HG02885 (cell line): ENCODE measurements at regions not wholly inside any gene's neighbourhood (a gene's known extent, or its start where the extent isn't known, plus 50 kb on each side); places are given as distances from the start of the nearest gene placed in this dataset.
"Not testable (repeated sequence)": the region's sequence is repeated elsewhere in the genome, so short reads cannot be mapped to it uniquely, and the experiment has no call there.

Source experiments
- ATAC-seq: cut with Tn5 transposase; IDR thresholded peaks from one replicate; pipeline ENCODE4 v1.9.1; 2021; ENCODE audit warnings: mild to moderate bottlenecking; ENCODE audit not compliant: unreplicated experiment, poor library complexity

DNA sequence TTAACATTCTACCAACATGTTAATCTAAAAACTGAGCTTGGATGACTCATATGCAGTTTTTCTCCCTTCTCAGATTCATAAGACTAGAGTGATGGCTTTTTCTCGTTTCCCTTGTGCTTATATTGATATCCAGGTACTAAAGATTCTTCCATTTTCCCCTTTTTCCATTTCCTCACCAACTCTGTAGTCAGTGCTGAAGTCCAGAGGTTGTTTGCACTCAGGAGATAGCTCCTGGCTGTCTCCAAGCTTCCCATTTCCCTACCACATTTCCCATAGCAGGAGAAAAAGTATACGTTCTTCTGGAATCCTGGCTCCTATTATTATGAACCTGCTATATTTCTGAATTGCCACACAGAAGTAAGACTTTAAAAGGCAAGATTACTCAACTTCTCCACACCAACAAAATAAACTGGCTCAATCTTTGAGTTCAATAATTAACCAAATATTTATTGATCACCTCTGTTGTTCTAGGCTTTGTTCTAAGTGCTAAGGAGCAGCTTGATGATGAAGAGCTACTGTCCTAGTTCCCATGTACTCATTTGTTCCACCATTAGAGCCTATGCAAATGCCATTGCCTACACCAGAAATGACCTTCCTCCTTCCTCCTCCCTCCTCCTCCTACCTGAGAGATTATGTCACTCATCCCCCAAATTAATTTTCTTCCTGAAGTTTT lies 454.4 kb upstream of the RPS6KA3 start:
- ATAC-seq: no peak

DNA sequence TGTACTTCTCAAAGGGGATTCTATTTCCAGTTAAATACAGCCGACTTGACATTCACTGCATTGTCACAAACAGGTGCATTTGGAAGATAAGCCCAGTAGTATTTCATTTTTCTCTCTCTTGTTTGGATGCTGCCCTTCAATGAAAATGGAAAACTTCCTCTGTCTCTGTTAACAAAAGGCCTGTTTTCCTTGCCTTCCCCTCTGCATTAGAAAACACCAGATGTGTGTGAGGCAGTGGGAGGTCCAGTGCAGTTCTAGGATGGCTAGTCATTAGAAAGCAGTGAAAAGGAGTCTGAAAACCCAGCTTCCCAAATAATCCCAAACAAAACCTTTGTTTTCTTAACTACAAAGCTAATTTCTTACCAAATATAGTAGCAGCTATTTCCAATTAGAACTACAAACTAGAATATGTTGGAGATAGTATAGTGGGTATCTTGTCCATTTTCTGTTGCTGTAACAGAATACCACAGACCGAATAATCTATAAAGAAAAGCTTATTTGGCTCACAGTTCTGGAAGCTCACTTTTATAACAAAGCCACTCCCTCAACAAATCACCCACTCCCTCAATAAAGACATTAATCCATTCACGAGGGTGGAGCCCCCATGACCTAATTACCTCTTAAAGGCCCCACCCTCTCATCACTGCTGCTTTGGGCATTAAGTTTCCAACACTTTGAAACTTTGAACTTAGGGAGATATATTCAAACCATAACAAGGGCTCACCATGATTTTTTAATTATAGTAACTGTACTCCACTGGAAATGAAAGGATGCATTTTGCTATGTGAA lies 452.1 kb upstream of the RPS6KA3 start:
- ATAC-seq: no peak

DNA sequence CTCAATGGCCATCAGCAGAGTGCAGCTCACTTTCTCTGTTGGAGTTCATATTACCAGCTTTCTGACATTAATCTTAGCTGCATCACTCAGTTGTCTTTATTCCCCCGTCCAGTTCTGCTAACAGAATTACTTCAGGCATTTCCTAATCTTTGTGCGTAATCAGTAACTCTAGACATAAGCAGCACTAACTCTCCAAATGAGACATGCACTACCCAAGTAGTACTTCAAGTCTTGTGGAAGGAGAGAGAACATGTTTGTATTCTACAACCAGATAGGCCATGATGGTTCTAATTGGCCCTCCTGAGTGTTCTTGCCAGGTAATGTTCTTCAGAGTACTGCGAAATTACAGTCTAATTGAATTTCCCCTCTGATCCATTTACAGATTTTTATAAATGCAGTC lies 448.5 kb upstream of the RPS6KA3 start:
- no peak for ATAC-seq

DNA sequence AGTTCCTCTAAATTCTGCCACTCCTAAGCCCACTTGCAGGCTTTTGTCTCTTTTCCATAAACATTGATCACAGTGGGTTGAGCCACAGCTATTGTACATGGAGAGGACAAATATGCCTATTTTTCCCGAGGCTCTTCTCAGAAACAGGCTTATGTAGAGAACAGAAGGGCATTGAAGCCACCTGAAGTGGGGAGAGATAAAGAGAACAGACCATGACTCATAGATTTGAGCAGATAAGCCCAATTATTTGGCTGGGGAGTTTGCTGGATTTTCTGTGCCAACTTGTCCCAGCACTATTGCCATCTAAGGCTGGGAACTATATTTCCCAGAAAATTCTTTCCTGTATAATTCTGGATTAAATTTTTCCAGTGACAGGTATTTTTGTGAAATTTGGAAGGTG lies 446.1 kb upstream of the RPS6KA3 start:
- no peak for ATAC-seq

DNA sequence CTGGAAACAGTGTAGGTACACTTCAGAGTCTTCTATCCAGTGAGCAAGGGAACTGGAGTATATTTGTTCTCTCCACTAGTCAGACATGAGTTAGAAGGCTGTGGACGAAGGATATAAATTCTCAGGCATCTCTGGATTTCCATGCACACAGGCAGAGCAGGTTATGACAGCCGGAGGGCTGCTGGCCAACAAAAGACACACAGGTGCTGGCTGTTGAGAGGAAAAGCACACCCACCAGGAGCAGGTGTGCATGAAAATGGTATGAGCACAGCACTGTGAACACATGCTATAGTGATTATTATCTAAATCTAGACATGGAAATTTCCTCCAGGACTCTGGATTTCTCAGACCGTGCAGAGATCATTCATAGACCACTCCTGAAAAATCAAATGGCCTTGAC lies 444.7 kb upstream of the RPS6KA3 start:
- ATAC-seq: no peak

DNA sequence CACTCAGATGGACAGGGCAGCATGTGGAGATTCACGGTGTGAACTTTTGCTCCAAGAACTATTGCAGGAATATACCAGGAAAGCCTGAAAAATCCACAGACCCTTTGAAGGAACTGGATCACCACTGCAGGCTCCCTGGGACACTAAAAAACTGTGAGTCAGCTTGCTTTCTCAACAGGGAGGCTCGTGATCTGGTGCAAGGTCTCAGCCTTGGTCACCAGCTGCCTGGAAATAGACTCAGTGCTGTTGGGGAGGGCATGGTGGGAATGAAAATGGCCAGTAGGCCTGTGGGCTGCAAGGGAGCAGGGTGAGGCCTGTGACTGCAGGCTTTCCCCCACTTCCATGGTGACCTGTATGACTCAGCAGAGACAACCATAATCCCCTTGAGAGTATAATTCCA lies 426.4 kb upstream of the RPS6KA3 start:
- no peak for ATAC-seq

DNA sequence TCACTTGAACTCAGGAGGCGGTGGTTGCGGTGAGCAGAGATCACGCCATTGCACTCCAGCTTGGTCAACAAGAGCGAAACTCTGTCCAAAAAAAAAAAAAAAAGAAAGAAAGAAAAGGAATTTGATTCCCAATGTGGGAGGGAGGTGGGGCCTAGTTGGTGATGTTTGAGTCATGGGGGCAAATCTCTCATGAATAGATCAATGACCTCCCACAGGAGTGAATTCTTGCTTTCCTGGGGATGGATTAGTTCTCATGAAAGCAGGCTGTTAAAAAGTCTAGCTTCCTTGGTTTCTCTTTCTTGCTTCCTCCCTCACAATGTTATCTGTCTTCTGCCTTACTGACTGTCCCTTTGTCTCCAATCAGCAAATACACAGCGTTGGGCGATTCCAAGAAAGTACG lies 419.5 kb upstream of the RPS6KA3 start:
- ATAC-seq: no peak

DNA sequence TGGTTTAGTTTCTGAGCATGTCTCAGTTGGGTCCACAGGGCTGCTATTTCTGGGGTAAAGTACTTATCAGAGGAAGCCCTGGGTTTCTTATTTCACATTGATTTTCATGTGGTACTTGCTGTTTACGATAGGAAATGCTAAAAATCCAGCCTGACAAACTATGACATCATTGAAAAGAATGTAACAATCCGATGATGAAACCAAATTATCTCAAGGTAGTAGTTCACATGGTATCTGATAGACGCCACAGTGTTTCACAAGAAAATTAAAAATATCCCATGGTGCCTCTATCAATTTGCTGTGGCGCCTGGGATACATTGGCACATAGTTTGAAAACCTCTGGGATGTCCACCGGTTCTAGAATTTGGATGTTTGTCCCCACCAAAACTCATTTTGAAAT lies 418.9 kb upstream of the RPS6KA3 start:
- ATAC-seq: no peak

DNA sequence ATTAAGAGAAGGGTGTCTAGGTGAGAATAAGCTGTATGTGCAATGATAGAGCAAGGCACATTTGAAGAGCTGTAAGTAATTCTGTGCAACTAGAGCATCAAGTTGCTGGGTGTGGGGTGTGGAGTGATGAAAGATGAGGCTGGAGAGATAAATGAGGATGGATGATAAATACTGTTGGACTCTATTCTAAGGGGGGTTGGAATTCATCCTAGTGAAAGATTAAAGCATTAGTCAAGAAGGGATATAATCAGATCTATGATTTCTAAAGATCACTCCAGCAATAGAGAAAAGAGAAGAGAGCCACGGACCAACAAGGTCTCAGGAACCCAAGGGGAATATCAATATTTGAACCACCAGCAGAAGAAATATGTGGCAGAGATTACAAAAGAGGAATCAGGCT lies 415.0 kb upstream of the RPS6KA3 start:
- no peak for ATAC-seq

DNA sequence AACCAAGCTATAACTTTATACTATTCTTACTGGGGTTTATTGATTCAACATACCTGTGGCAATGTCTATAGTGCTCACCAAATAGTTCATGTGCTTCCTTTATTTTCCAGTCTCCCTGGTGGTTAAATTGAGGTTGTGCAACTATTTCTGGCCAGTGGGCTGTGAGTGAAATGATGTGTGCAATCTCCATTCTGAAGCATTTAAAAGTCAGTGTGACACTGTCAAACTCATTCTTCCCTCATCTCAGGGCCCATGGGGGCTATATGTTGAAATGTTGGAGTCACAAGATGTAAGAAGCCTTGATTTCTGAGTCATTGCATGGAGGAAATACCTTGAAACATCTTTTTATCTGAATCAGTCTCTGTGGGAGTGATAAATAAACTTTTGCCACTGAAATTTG lies 414.3 kb upstream of the RPS6KA3 start:
- no peak for ATAC-seq

DNA sequence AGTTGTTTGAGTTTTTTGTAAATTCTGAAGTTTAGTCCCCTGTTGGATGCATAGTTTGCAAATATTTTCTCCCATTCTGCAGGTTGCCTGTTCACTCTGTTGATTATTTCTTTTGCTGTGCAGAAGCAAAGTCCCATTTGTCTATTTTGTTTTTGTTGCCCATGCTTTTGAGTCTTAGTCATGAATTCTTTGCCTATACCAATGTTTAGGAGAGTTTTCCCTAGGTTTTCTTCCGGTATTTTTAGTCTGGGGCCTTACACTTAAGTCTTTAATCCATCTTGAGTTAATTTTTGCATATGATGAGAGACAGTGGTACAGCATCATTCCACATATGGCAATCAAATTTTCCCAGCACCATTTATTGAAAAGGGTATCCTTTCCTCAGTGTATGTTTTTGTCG lies 405.8 kb upstream of the RPS6KA3 start:
- no peak for ATAC-seq

DNA sequence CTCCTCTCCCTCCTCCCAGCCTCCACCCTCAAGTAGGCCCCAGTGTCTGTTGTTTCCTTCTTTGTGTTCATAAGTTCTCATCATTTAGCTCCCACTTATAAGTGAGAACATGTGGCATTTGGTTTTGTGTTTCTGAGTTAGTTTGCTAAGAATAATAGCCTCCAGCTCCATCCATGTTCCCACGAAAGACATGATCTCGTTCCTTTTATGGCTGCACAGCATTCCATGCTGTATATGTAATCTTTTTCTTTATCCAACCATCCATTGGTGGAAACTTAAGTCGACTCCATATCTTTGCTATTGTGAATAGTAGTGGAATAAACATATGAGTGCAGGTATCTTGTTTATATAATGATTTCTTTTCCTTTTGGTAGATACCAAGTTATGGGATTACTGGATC lies 405.0 kb upstream of the RPS6KA3 start:
- ATAC-seq: not testable (repeated sequence)

DNA sequence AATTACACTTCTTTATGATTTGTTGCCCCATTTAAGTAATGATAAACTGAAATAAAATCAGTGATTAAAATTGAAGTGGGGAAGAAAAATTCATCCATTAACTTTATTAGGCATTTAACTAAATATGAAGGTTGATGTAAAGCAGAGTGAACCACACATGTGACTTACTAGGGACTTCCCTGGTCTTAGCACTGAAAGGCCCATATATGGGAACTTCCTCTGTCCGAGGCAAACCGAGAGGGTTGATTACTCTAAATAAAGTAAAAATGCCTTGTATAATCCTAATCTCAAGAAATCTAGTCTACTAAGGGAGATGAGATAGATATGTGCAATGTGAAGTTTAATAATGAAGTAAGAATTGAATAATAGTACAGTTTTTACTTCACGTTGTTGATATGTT lies 403.9 kb upstream of the RPS6KA3 start:
- ATAC-seq: peak; percentile 73

DNA sequence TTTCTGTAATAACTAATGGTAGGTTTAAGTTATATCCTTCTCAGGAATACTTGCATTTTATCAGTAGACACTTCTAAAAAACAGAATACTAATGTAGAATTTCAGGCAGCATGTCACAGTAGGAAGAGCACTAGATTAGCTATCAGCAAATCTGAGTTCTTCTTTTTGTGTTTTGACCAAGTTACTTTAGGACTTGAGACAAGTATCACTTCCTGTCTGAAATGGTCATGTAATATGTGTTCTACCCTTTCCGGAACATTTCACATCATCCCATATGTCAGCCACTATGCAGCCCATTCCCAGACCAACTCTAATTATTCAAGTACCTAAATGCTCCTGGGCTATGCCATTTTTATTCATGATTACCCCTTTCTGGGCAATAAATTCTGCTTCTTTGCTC lies 401.8 kb upstream of the RPS6KA3 start:
- ATAC-seq: no peak

DNA sequence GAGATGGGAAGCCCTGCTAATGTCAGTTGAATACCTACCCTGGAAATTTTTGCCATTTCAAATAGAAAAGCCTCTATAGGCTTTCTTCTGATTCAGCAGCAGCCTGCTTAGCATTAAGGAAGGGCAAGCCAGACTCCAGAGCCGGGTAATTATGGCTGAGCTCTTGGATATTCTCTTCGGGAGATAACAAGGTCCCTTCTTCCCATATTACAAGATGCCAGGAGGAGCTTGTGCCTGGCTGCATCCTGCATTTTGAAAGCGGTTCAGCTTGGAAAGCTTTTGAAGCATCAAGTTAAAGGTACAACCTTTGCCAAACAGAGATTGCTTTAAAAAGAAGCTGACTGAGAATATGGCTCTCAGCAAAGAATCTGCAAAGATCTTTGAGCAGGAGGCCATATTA lies 399.6 kb upstream of the RPS6KA3 start:
- ATAC-seq: no peak

DNA sequence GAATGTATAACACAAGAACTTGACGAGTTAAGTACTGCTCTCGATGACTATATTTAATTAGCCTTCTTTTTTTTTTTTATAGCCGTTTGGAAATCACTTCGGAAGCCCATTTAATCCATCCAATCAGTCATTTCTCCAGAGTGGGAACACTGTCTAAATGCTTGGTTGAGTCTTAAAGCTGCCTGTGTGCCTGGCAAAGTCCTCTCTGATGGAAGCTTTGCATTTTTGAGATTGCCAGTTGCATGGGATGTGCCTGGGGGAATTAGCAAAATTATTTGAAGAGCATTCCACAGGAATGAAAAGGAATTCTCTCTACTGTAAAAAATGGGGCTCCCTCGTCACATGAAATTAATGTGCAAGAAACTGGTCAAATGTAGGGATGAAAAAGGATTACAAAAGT lies 398.8 kb upstream of the RPS6KA3 start:
- no peak for ATAC-seq

DNA sequence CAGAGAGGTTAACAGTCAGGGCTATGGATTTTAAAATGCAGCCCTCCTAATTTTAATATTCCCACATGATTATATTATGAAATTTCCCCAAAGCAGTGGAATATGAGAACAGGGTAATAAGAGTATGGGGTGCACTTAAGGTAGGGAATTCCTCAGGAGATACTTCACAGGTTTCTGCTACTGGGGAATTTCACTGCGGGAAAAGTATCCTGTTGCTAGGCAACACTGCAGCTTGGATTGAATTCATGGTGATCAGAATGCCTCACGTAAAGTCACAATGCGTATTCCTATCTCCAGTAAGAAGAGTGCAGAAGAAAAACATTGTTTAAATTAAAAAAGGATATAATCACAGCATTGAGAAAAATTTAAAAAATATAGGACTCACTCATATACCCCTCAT lies 398.1 kb upstream of the RPS6KA3 start:
- no peak for ATAC-seq

DNA sequence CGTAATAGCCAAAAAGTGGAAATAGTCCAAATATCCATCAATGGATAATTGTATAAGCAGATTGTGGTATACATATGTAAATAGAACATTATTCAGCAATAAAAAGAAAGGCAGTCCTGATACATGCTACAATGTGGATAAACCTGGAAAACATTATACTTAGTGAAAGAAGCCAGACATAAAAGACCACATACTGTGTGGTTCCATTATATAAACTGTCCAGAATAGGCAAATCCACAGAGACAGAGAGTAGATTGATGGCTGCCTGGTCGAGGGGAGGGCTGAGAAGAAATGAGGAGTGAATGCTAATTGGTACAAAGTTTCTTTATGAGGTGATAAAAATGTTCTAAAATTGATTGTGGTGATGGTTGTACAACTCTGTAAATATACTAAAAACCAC lies 397.4 kb upstream of the RPS6KA3 start:
- ATAC-seq: no peak

DNA sequence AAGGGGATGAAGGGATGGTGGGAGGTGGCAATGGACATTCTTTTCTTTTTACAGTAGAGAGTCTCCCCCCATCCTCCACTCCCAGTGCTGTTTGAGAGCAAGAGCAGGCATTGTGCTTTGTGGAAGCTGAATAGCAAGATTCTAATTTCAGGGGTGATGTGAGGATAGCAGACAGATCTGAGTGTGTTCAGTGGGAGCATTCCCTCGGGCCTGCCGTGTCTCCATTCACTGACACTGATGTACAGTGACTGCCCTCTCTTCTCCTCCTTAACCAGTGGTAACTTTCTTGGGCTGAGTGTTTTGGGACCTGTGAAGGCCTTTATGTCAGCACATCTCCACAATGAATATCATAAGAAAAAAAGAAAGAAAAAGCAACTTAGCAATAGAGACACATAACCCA lies 396.6 kb upstream of the RPS6KA3 start:
- no peak for ATAC-seq

DNA sequence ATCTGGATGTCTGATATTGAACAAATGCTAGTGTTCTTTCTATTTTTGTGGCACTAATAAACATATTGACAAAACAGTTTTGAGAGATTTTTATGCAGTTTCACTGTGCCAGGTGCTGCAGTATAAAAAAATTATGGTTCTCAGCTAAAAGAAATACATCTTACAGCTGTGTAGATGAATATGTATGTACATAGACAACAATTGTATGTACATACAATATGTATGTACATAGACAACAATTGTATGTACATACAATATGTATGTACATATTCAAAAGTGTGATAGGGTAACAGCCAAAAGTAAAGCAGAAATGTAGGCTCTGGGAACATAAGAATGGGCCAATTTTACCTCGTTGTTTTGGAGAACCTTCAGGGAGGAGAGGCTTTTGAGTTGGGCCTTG lies 390.0 kb upstream of the RPS6KA3 start:
- no peak for ATAC-seq

DNA sequence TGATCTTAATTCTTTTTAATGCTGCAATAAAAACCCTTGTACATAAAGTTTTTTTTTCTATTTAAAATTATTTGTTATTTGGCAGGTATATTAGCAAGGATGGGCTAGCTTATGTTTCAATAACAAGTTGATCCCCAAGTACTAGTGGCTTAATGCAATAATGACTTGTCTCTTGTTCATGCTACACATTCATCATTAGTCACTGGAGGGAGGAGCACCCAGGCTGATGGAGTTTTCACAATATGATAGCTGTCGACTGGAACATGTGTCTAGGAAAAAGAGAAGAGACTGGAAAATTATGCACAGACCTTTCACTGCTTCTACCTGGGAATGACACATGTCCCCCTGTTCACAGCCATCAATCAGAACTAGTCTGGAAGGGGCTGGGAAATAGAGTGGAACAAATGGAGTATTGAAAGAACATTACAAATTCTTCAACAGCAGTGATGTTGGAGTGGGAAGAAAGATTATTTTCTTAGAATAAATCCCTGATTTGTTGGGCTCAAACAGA lies 387.9 kb upstream of the RPS6KA3 start:
- ATAC-seq: no peak

DNA sequence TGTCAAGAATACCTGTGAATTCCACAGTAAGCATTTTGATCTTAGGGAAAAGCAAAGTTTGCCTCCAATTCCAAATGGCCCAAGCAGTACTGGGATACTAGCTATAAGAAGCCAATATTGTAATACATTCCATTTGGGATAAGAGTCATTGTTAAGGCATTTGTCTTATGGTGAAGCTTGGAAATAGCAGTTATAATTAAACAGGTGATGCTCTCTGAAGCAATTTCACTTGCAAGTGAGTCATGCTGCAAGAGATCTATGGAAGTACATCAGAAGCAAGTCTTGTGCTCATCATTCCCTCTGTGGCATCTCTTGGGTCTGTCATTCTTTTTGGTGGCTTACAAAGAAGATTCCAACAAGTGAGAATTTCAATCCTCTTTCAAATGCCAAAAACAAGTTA lies 386.4 kb upstream of the RPS6KA3 start:
- ATAC-seq: no peak
